Gastrocnemius medialis (tissue), 4 donors: ENCODE measurements at regions not wholly inside any gene's neighbourhood (a gene's known extent, or its start where the extent isn't known, plus 50 kb on each side); places are given as distances from the start of the nearest gene placed in this dataset.

Source experiments
- ATAC-seq, 2 donors: fragments of 150-250 bp; one replicate each; pipeline ENCODE4 v1.9.1; 2016
- DNase-seq, 2 donors: peaks; one replicate each; pipeline ENCODE4 v3.0.0-alpha.2; 2019
- H3K27ac ChIP-seq, 4 donors: fragments of 200-600 bp; sonication (generic); 1 replicate in 1 of 4; 2 replicates in 3 of 4; pipeline ENCODE4 v1.5.1; 2016 to 2018; ENCODE audit warnings: mild to moderate bottlenecking in 2 of 4, moderate library complexity in 1 of 4
- H3K27me3 ChIP-seq, 3 donors: fragments of 200-600 bp; sonication (generic) in 2 of 3; 1 replicate in 1 of 3; 2 replicates in 2 of 3; pipeline versions ENCODE4 v1.5.1 to v1.6.0; 2016 to 2019; ENCODE audit warnings: mild to moderate bottlenecking in 1 of 3, moderate library complexity in 1 of 3
- H3K36me3 ChIP-seq, 2 donors: fragments of 200-600 bp; sonication (generic) in 1 of 2; one replicate each; pipeline ENCODE4 v1.5.1; 2017 to 2018
- H3K4me1 ChIP-seq, 2 donors: fragments of 200-600 bp; sonication (generic) in 1 of 2; one replicate each; pipeline ENCODE4 v1.5.1; 2016 to 2017; ENCODE audit warnings: mild to moderate bottlenecking in 2 of 2
- H3K4me3 ChIP-seq, 4 donors: fragments of 200-600 bp; sonication (generic) in 3 of 4; 1 replicate in 1 of 4; 2 replicates in 3 of 4; pipeline ENCODE4 v1.5.1; 2016 to 2019; ENCODE audit warnings: mild to moderate bottlenecking in 2 of 4
- H3K9me3 ChIP-seq, 3 donors: fragments of 200-600 bp; sonication (generic) in 2 of 3; 1 replicate in 1 of 3; 2 replicates in 2 of 3; pipeline ENCODE4 v1.5.1; 2016 to 2019
- CTCF ChIP-seq, 5 experiments: fragments of 450-650 bp in 3 of 5; fragments of 200-600 bp in 2 of 5; sonication (generic) in 2 of 5; IDR thresholded peaks in 4 of 5; conservative IDR thresholded peaks in 1 of 5; 1 replicate in 4 of 5; 2 replicates in 1 of 5; pipeline ENCODE4 v1.5.1; 2016 to 2019; ENCODE audit warnings: antibody characterized with exemption in 5 of 5, mild to moderate bottlenecking in 3 of 5, moderate library complexity in 3 of 5
- POLR2A ChIP-seq, 2 donors: fragments of 450-650 bp; IDR thresholded peaks; one replicate each; pipeline ENCODE4 v1.6.1; 2017; ENCODE audit warnings: antibody characterized with exemption in 2 of 2, mild to moderate bottlenecking in 2 of 2, moderate library complexity in 2 of 2
- in situ Hi-C, 4 donors: fragments of 200-750 bp; cut with MboI; loops; one replicate each; pipeline versions ENCODE4 v1.15.0 to v1.8.0; 2017; ENCODE audit warnings: low sequenced_read_pairs in 4 of 4
- intact Hi-C: fragments of 100-400 bp; cut with DNase I; formaldehyde crosslinking; loops from one replicate; pipeline ENCODE4 v1.15.1; 2023; ENCODE audit warnings: low total_unique reads

- intact Hi-C loops = no loop called here
- no peak overlapping the region for H3K27ac ChIP-seq
- no peak for ATAC-seq
- no peak for DNase-seq
- no peaks in the 10 kb centered on the region for H3K4me1 ChIP-seq
- no peaks in the 10 kb centered on the region for H3K36me3 ChIP-seq
- no peak for TF ChIP-seq CTCF (IDR thresholded peaks at IDR 0.05 in 4 of 5, conservative IDR thresholded peaks at IDR 0.05 in 1 of 5)
- no peak for TF ChIP-seq POLR2A (IDR thresholded peaks at IDR 0.05)
- no peaks in the 10 kb centered on the region for H3K27me3 ChIP-seq
- no peaks in the 10 kb centered on the region for H3K9me3 ChIP-seq
- no peak overlapping the region for H3K4me3 ChIP-seq
- in situ Hi-C loops = no loop called here
Observed at GRCh38 chr13:34570698-34571353, 371.2 kb upstream of the NBEA start.

GRCh38 chr13:34571716-34572115 is 370.4 kb upstream of the NBEA start:
- Histone ChIP-seq H3K4me3 (no peak overlapping the region), H3K4me1 (no peaks in the 10 kb centered on the region), H3K27me3 (no peaks in the 10 kb centered on the region), H3K27ac (no peak overlapping the region), H3K9me3 (no peaks in the 10 kb centered on the region), H3K36me3 (no peaks in the 10 kb centered on the region)
- TF ChIP-seq POLR2A (IDR thresholded peaks at IDR 0.05) (no peak), CTCF (IDR thresholded peaks at IDR 0.05 in 4 of 5, conservative IDR thresholded peaks at IDR 0.05 in 1 of 5) (no peak)
- intact Hi-C loops (no loop called here), in situ Hi-C loops (no loop called here)
- no peak for DNase-seq
- ATAC-seq = no peak

- no peaks in the 10 kb centered on the region for H3K27me3 ChIP-seq
- H3K27ac ChIP-seq = no peak overlapping the region
- in situ Hi-C loops = no loop called here
- no peak overlapping the region for H3K4me3 ChIP-seq
- no peaks in the 10 kb centered on the region for H3K9me3 ChIP-seq
- TF ChIP-seq POLR2A (IDR thresholded peaks at IDR 0.05) = no peak
- TF ChIP-seq CTCF (IDR thresholded peaks at IDR 0.05 in 4 of 5, conservative IDR thresholded peaks at IDR 0.05 in 1 of 5) = no peak
- ATAC-seq (no peak), DNase-seq (no peak)
- H3K36me3 ChIP-seq = no peaks in the 10 kb centered on the region
- H3K4me1 ChIP-seq = no peaks in the 10 kb centered on the region
- intact Hi-C loops = no loop called here
Observed at GRCh38 chr13:34577051-34577450, 365.0 kb upstream of the NBEA start.

- intact Hi-C loops (no loop called here), in situ Hi-C loops (no loop called here)
- ATAC-seq (no peak), DNase-seq (no peak)
- Histone ChIP-seq H3K9me3 (no peaks in the 10 kb centered on the region), H3K36me3 (no peaks in the 10 kb centered on the region), H3K27ac (no peak overlapping the region), H3K4me1 (no peaks in the 10 kb centered on the region), H3K27me3 (no peaks in the 10 kb centered on the region), H3K4me3 (no peak overlapping the region)
- no peak for TF ChIP-seq POLR2A (IDR thresholded peaks at IDR 0.05)
- TF ChIP-seq CTCF (IDR thresholded peaks at IDR 0.05 in 4 of 5, conservative IDR thresholded peaks at IDR 0.05 in 1 of 5) = no peak
Observed at GRCh38 chr13:34578471-34578870, 363.6 kb upstream of the NBEA start.

GRCh38 chr13:34578917-34579316 is 363.2 kb upstream of the NBEA start:
- in situ Hi-C loops (no loop called here), intact Hi-C loops (no loop called here)
- TF ChIP-seq POLR2A (IDR thresholded peaks at IDR 0.05) (no peak), CTCF (IDR thresholded peaks at IDR 0.05 in 4 of 5, conservative IDR thresholded peaks at IDR 0.05 in 1 of 5) (no peak)
- Histone ChIP-seq H3K27ac (no peak overlapping the region), H3K4me3 (no peak overlapping the region), H3K4me1 (no peaks in the 10 kb centered on the region), H3K9me3 (no peaks in the 10 kb centered on the region), H3K27me3 (no peaks in the 10 kb centered on the region), H3K36me3 (no peaks in the 10 kb centered on the region)
- DNase-seq (no peak), ATAC-seq (no peak)
